ENCODE measurements at regions not wholly inside any gene's neighbourhood (a gene's known extent, or its start where the extent isn't known, plus 50 kb on each side); places are given as distances from the start of the nearest gene placed in this dataset.

GRCh38 chr11:91859666-91860065 lies 365.0 kb upstream of the FAT3 start:
- TF ChIP-seq CTCF (IDR thresholded peaks at IDR 0.05) (no peak), TCF7 (CRISPR knock-in tag; IDR thresholded peaks at IDR 0.05; ENCODE audit: low read depth) (no peak), MAX (CRISPR knock-in tag; IDR thresholded peaks at IDR 0.05) (no peak), SP1 (CRISPR knock-in tag; conservative IDR thresholded peaks at IDR 0.05) (no peak), ATF2 (CRISPR knock-in tag; IDR thresholded peaks at IDR 0.05; ENCODE audit: borderline replicate concordance, low read depth) (no peak), CREM (CRISPR knock-in tag; IDR thresholded peaks at IDR 0.05) (no peak), ELF4 (CRISPR knock-in tag; IDR thresholded peaks at IDR 0.05; ENCODE audit: low read depth) (no peak), ZNF121 (CRISPR knock-in tag; IDR thresholded peaks at IDR 0.05) (no peak), JUN (CRISPR knock-in tag; IDR thresholded peaks at IDR 0.05) (no peak), USF2 (CRISPR knock-in tag; IDR thresholded peaks at IDR 0.05) (no peak), TEAD4 (CRISPR knock-in tag; IDR thresholded peaks at IDR 0.05) (no peak), ZSCAN18 (CRISPR knock-in tag; IDR thresholded peaks at IDR 0.05) (no peak), IRF2 (CRISPR knock-in tag; IDR thresholded peaks at IDR 0.05; ENCODE audit: borderline replicate concordance, low read depth) (no peak), GRHL2 (CRISPR knock-in tag; IDR thresholded peaks at IDR 0.05; ENCODE audit: insufficient replicate concordance, severe bottlenecking) (no peak)
